ENCODE measurements at regions not wholly inside any gene's neighbourhood (a gene's known extent, or its start where the extent isn't known, plus 50 kb on each side); places are given as distances from the start of the nearest gene placed in this dataset.

DNA sequence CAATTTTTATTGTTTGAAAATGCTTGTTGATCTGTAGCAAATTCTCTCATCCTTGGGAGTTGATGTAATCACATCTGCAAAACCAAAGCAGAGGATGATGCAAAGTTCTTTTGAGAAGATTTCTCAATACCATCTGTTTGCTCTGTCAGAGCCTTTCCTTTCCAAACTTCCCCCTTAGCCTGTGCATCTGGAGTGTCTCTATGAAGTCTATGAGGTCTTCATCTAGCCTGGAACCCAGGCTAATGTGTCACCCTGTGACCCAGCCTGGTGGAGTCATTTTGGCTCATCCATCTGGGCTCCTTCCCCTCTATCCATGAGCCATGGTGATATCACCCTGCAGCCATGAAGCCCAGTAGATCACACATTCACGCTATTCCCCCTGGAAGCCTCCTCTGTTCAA is 123.2 kb upstream of the SLC7A14 start:
- TF ChIP-seq YY1 (IDR thresholded peaks at IDR 0.05; ENCODE audit: insufficient read depth, insufficient read length) (no peak), ZNF274 (IDR thresholded peaks at IDR 0.05; ENCODE audit: low read depth, low read length) (no peak), SUZ12 (IDR thresholded peaks at IDR 0.05; ENCODE audit: extremely low read depth, insufficient read depth, insufficient read length) (no peak)
